ENCODE measurements at regions not wholly inside any gene's neighbourhood (a gene's known extent, or its start where the extent isn't known, plus 50 kb on each side); places are given as distances from the start of the nearest gene placed in this dataset.

GRCh38 chr2:212610872-212611425 is 72.3 kb upstream of the ERBB4 start:
- H3K27ac ChIP-seq: no peak overlapping the region
- no peaks in the 10 kb centered on the region for H3K36me3 ChIP-seq
- TF ChIP-seq CTCF (IDR thresholded peaks at IDR 0.05) (no peak), EP300 (IDR thresholded peaks at IDR 0.05) (no peak), POLR2AphosphoS5 (IDR thresholded peaks at IDR 0.05) (no peak), POLR2A (IDR thresholded peaks at IDR 0.05) (no peak)
- no peaks in the 10 kb centered on the region for H3K27me3 ChIP-seq
- no peak for ATAC-seq
- 83% methylated on average over 3 of the region's 3 CpGs; no CpG with 5 or more reads in 1 of the 2 donors for WGBS, 2 donors (ENCODE audit: low coverage in 1 of 2)
- no peaks in the 10 kb centered on the region for H3K9me3 ChIP-seq
- H3K4me3 ChIP-seq: no peak overlapping the region
- no peaks in the 10 kb centered on the region for H3K4me1 ChIP-seq

- Histone ChIP-seq H3K27ac (no peak overlapping the region), H3K4me3 (no peak overlapping the region), H3K9me3 (no peaks in the 10 kb centered on the region), H3K4me1 (no peaks in the 10 kb centered on the region), H3K27me3 (no peaks in the 10 kb centered on the region), H3K36me3 (no peaks in the 10 kb centered on the region)
- TF ChIP-seq EP300 (IDR thresholded peaks at IDR 0.05) (no peak), CTCF (IDR thresholded peaks at IDR 0.05) (no peak)
- no peak for ATAC-seq
- WGBS, 2 donors (ENCODE audit: low coverage in 1 of 2): 85 to 89% methylated on average over 3 of the region's 3 CpGs
These were observed 70.9 kb upstream of the ERBB4 start for GRCh38 chr2:212609479-212609878.

GRCh38 chr2:212607080-212607479 is 68.5 kb upstream of the ERBB4 start:
- H3K36me3 ChIP-seq: no peaks in the 10 kb centered on the region

GRCh38 chr2:212606232-212606631 is 67.6 kb upstream of the ERBB4 start:
- Histone ChIP-seq H3K9me3 (no peaks in the 10 kb centered on the region), H3K27me3 (no peaks in the 10 kb centered on the region), H3K4me3 (no peak overlapping the region), H3K4me1 (no peaks in the 10 kb centered on the region), H3K36me3 (no peaks in the 10 kb centered on the region), H3K27ac (no peak overlapping the region)
- 85% methylated on average over 1 of the region's 1 CpG for WGBS, 2 donors (ENCODE audit: low coverage in 1 of 2)
- no peak for TF ChIP-seq EP300 (IDR thresholded peaks at IDR 0.05)
- no peak for TF ChIP-seq POLR2AphosphoS5 (IDR thresholded peaks at IDR 0.05)
- no peak for TF ChIP-seq CTCF (IDR thresholded peaks at IDR 0.05)
- TF ChIP-seq POLR2A (IDR thresholded peaks at IDR 0.05): no peak
- no peak for ATAC-seq

More at GRCh38 chr2:212607080-212607479, 68.5 kb upstream of the ERBB4 start:
- no peak for ATAC-seq
- Histone ChIP-seq H3K27me3 (no peaks in the 10 kb centered on the region), H3K9me3 (no peaks in the 10 kb centered on the region), H3K4me3 (no peak overlapping the region), H3K27ac (no peak overlapping the region), H3K4me1 (no peaks in the 10 kb centered on the region)
- no peak for TF ChIP-seq CTCF (IDR thresholded peaks at IDR 0.05)
- TF ChIP-seq POLR2AphosphoS5 (IDR thresholded peaks at IDR 0.05): no peak
- no peak for TF ChIP-seq EP300 (IDR thresholded peaks at IDR 0.05)
- TF ChIP-seq POLR2A (IDR thresholded peaks at IDR 0.05): no peak
- 42 to 67% methylated on average over 2 of the region's 2 CpGs for WGBS, 2 donors (ENCODE audit: low coverage in 1 of 2)

- no peak overlapping the region for H3K27ac ChIP-seq
- TF ChIP-seq EP300 (IDR thresholded peaks at IDR 0.05) (no peak), CTCF (IDR thresholded peaks at IDR 0.05) (no peak), POLR2A (IDR thresholded peaks at IDR 0.05) (no peak), POLR2AphosphoS5 (IDR thresholded peaks at IDR 0.05) (no peak)
- no peaks in the 10 kb centered on the region for H3K27me3 ChIP-seq
- ATAC-seq: no peak
- 67 to 90% methylated on average over 2 to 3 of the region's 3 CpGs for WGBS, 2 donors (ENCODE audit: low coverage in 1 of 2)
- no peaks in the 10 kb centered on the region for H3K4me1 ChIP-seq
- no peak overlapping the region for H3K4me3 ChIP-seq
- no peaks in the 10 kb centered on the region for H3K9me3 ChIP-seq
- no peaks in the 10 kb centered on the region for H3K36me3 ChIP-seq
These were observed 58.1 kb upstream of the ERBB4 start for GRCh38 chr2:212596688-212597087.

All from gastroesophageal sphincter (tissue), 4 donors.